Endothelial cell (in vitro differentiated cells): ENCODE measurements at regions not wholly inside any gene's neighbourhood (a gene's known extent, or its start where the extent isn't known, plus 50 kb on each side); places are given as distances from the start of the nearest gene placed in this dataset.

Source experiments
- DNase-seq: peaks from one replicate; pipeline ENCODE4 v3.0.0; 2021; ENCODE audit warnings: low spot score
- H3K27ac Mint-ChIP-seq: one replicate; pipeline ENCODE4 v1.8.0; 2021; ENCODE audit warnings: mixed read lengths, inconsistent platforms; ENCODE audit not compliant: unreplicated experiment
- H3K27me3 Mint-ChIP-seq: one replicate; pipeline ENCODE4 v1.8.0; 2021; ENCODE audit warnings: mild to moderate bottlenecking, moderate library complexity, mixed read lengths, inconsistent platforms; ENCODE audit not compliant: unreplicated experiment
- H3K36me3 Mint-ChIP-seq: one replicate; pipeline ENCODE4 v1.8.0; 2021; ENCODE audit warnings: mild to moderate bottlenecking, low read depth, mixed read lengths, inconsistent platforms; ENCODE audit not compliant: unreplicated experiment
- H3K4me1 Mint-ChIP-seq: one replicate; pipeline ENCODE4 v1.8.0; 2021; ENCODE audit warnings: mild to moderate bottlenecking, mixed read lengths, inconsistent platforms; ENCODE audit not compliant: unreplicated experiment
- H3K4me3 Mint-ChIP-seq: one replicate; pipeline ENCODE4 v1.8.0; 2021; ENCODE audit warnings: mild to moderate bottlenecking, mixed read lengths, inconsistent platforms; ENCODE audit not compliant: unreplicated experiment
- H3K9me3 Mint-ChIP-seq: one replicate; pipeline ENCODE4 v1.8.0; 2021; ENCODE audit warnings: mixed read lengths, inconsistent platforms; ENCODE audit not compliant: unreplicated experiment
- TF ChIP-seq, protein P1 (sequence below): fragments of 200-600 bp; sonication (generic); IDR thresholded peaks from one replicate; pipeline ENCODE4 v1.5.0; 2021; ENCODE audit warnings: antibody characterized with exemption; ENCODE audit not compliant: unreplicated experiment

- no peak for DNase-seq
- Mint-ChIP-seq H3K4me3 (no peak overlapping the region), H3K27me3 (no peaks in the 10 kb centered on the region), H3K4me1 (no peaks in the 10 kb centered on the region), H3K27ac (no peak overlapping the region), H3K9me3 (no peaks in the 10 kb centered on the region), H3K36me3 (no peaks in the 10 kb centered on the region)
- TF ChIP-seq, protein P1, sequence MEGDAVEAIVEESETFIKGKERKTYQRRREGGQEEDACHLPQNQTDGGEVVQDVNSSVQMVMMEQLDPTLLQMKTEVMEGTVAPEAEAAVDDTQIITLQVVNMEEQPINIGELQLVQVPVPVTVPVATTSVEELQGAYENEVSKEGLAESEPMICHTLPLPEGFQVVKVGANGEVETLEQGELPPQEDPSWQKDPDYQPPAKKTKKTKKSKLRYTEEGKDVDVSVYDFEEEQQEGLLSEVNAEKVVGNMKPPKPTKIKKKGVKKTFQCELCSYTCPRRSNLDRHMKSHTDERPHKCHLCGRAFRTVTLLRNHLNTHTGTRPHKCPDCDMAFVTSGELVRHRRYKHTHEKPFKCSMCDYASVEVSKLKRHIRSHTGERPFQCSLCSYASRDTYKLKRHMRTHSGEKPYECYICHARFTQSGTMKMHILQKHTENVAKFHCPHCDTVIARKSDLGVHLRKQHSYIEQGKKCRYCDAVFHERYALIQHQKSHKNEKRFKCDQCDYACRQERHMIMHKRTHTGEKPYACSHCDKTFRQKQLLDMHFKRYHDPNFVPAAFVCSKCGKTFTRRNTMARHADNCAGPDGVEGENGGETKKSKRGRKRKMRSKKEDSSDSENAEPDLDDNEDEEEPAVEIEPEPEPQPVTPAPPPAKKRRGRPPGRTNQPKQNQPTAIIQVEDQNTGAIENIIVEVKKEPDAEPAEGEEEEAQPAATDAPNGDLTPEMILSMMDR, result no peak
These were observed 1030.9 kb downstream of the FSTL5 start for GRCh38 chr4:161132715-161133425.

DNA sequence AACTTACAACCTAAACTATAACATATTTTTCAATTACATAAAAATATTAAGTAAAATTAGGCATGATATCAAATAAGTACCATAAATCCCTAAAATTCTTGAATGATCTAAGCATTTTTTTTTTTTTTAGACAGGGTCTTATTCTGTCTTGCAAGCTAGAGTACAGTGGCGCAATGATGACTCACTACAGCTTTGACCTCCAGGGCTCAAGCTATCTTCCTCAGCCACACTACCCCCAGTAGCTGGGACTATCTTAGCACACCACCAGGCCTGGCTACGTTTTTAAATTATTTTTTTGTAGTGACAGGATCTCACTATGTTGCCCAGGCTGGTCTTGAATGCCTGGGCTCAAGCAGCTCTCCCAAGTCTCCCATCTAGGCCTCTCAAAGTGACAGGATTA, 1042.3 kb downstream of the FSTL5 start:
- no peak overlapping the region for H3K27ac Mint-ChIP-seq
- no peaks in the 10 kb centered on the region for H3K9me3 Mint-ChIP-seq
- no peaks in the 10 kb centered on the region for H3K4me1 Mint-ChIP-seq
- TF ChIP-seq, protein P1, result no peak
- no peaks in the 10 kb centered on the region for H3K36me3 Mint-ChIP-seq
- no peak overlapping the region for H3K4me3 Mint-ChIP-seq
- peaks cover 2% of the 10 kb centered on the region for H3K27me3 Mint-ChIP-seq
- no peak for DNase-seq

DNA sequence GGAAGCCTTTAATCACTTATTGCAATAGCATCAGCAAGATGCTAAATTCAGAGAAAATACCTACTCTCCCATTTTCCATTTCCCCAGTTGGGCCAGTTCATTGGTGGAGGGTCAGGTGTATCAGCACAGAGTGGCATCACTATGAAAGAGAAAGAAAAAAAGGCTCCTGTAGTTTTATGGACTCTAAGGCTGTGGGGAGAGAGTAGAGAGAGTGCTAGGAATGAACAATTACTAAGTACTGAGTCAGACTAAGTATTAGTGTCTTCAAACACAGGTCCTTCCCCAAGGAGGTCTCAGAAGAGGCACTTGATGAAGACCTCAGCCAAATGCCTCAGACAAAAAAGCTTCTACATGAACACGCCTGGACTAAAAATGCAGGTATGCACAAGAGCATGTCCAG, 1061.9 kb downstream of the FSTL5 start:
- Mint-ChIP-seq H3K4me3 (no peak overlapping the region), H3K27me3 (no peaks in the 10 kb centered on the region), H3K9me3 (no peaks in the 10 kb centered on the region), H3K4me1 (no peaks in the 10 kb centered on the region), H3K36me3 (no peaks in the 10 kb centered on the region), H3K27ac (no peak overlapping the region)
- no peak for DNase-seq
- TF ChIP-seq, protein P1, result no peak

- H3K36me3 Mint-ChIP-seq, result no peaks in the 10 kb centered on the region
- H3K27ac Mint-ChIP-seq, result no peak overlapping the region
- H3K4me1 Mint-ChIP-seq, result no peaks in the 10 kb centered on the region
- no peaks in the 10 kb centered on the region for H3K9me3 Mint-ChIP-seq
- TF ChIP-seq, protein P1, result no peak
- H3K4me3 Mint-ChIP-seq, result no peak overlapping the region
- DNase-seq, result no peak
- no peaks in the 10 kb centered on the region for H3K27me3 Mint-ChIP-seq
These were observed 1066.0 kb downstream of the FSTL5 start for GRCh38 chr4:161097821-161098220.

- Mint-ChIP-seq H3K4me3 (no peak overlapping the region), H3K9me3 (no peaks in the 10 kb centered on the region), H3K4me1 (no peaks in the 10 kb centered on the region), H3K36me3 (no peaks in the 10 kb centered on the region), H3K27me3 (no peaks in the 10 kb centered on the region), H3K27ac (no peak overlapping the region)
- TF ChIP-seq, protein P1, result no peak
- no peak for DNase-seq
These were observed 1102.8 kb downstream of the FSTL5 start for GRCh38 chr4:161061046-161061445.
